Activated CD4-positive, alpha-beta T cell treated with anti-CD3 and anti-CD28 coated beads for 1 hour (primary cell): ENCODE measurements at regions not wholly inside any gene's neighbourhood (a gene's known extent, or its start where the extent isn't known, plus 50 kb on each side); places are given as distances from the start of the nearest gene placed in this dataset.
"Not testable (repeated sequence)": the region's sequence is repeated elsewhere in the genome, so short reads cannot be mapped to it uniquely, and the experiment has no call there.

Experiments
- DNase-seq: peaks from one replicate; pipeline ENCODE4 v3.0.0-alpha.2; 2020

- DNase-seq: no peak
Observed at GRCh38 chr5:56656846-56657726, 158.3 kb upstream of the MAP3K1 start.

GRCh38 chr5:56651893-56652292 is 163.5 kb upstream of the MAP3K1 start:
- DNase-seq: no peak

GRCh38 chr5:56650386-56650785 is 165.0 kb upstream of the MAP3K1 start:
- DNase-seq: no peak

GRCh38 chr5:56649569-56649968 is 165.8 kb upstream of the MAP3K1 start:
- DNase-seq: no peak

DNA sequence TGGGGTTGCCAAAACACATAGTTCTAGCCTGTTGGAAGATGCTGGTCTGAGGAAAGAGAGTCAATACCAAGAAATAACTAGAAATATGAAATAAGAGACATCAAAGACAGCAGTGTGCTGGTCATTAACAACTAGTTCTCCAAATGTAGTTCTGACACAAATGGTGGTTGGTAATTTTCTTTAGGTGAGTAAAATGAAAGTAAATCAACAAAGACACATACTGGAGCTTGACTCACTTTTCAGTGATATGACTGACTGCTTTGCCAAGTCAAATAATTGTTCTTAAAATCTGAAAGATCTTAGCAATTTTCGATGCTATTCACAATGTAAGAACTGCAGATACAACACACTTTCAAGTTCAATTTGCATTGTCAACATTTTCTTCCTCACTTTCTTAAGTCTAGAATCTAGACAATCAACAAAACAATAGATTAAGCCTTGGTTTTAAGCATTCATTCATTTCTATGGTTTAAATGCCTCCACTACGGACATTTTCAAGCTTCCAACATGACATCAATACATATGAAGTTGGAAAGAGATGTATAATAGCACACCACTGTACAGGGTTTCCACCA is 166.8 kb upstream of the MAP3K1 start:
- no peak for DNase-seq

DNA sequence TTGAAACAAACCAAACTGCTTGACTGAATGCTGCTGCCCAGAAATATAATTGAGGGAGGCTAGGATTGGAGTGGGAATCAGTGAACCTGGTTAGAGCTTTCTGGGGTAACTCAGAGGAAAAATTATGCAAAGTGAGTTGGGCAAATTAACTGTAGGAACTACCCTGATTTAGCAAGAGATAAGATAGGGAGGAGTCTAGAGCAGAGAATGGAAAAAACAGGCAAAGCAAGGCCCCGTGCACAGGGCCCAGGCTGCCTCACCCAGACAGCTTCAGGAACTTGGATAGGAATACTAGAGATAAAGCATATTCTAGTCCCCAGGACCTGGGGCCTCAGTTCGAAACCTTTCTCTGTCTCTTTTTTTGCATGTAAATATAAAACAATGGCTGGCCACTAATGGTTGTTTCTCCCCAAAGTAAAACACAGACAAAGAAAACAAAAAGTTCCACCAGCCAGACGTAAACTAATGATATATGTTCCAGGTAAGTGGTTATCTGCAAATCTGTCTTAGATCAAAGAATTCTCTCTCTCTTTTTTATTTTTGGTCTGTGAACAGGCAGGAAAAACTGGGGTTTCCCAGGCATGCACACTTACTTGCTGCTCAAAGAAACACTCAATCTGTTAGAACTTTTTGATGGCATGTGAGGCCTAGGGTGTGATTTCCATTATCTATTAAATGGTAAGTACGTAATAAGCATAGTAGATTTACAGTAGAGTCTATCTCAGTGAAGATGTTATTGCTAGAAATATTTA is 168.1 kb upstream of the MAP3K1 start:
- DNase-seq: no peak

- no peak for DNase-seq
Observed at GRCh38 chr5:56641635-56642260, 173.6 kb upstream of the MAP3K1 start.

- no peak for DNase-seq
Observed at GRCh38 chr5:56640763-56641406, 174.5 kb upstream of the MAP3K1 start.

DNA sequence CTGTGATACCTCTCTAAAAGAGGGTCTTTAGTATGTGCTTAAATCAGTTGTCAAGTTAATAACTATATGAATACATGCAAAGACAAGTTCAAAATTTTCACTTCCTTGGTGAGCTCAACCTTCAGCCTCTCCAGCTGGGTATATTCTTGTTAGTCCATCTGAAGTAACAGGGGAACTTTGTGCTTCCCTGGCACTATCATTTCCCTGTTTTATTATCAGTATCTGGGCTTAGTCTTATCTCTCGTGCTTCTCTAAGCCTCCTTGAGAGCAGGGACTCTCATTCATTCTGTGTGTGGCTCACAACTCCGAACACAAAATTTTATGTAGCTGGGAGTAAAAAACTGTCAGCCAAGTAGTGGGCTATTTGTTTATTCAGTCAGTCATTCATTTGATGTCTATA is 175.9 kb upstream of the MAP3K1 start:
- DNase-seq: no peak

- DNase-seq: no peak
Observed at GRCh38 chr5:56638768-56639238, 176.5 kb upstream of the MAP3K1 start.

- DNase-seq: no peak
Observed at GRCh38 chr5:56638061-56638621, 177.2 kb upstream of the MAP3K1 start.

DNA sequence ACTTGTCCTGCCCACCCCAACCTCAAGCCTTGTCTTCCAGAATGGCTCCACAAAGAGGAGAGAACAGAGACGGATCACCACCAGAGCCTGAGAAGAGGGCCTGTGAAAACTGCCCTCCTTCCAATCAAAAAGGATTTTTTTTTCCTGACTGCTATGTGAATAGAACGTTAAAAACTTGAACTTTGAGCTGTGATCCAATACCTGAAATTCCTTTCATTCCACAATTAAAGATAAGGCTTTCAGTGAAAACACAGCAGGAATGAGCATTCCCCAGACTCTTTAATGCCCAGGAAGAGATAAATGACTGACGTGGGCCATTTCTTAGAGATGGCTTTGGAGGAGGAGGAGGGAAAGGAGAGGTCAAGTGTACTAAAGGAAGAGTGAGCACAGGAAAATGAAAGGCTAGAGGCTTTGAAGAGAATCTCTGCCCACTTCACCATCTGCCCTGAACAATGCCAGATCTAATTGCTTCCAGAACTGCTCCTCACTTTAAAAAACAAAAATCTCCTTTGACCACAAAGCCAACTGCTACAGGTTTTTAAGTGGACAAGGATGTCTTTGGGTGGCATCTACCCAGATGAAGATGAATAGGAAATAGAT is 177.9 kb upstream of the MAP3K1 start:
- no peak for DNase-seq

- DNase-seq: no peak
Observed at GRCh38 chr5:56633950-56634349, 181.4 kb upstream of the MAP3K1 start.

DNA sequence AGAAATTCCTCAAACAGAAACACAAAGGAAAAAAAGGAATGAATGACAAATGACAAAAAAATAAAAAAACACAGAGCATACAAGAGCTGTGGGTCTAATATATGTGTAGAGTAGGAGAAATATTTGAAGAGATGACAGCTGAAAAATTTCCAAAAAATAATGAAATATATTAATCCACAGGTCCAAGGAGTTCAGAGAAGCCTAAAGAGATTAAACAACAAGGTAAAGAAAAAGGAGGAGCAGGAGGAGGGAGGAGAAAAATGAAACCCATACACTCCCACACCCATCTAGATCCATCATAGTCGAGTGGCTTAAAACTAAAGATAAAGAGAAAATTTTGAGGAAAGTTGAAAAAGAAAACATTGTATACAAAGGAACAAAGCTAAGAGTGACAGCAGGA is 182.4 kb upstream of the MAP3K1 start:
- DNase-seq: no peak

GRCh38 chr5:56632199-56632598 is 183.2 kb upstream of the MAP3K1 start:
- no peak for DNase-seq

DNA sequence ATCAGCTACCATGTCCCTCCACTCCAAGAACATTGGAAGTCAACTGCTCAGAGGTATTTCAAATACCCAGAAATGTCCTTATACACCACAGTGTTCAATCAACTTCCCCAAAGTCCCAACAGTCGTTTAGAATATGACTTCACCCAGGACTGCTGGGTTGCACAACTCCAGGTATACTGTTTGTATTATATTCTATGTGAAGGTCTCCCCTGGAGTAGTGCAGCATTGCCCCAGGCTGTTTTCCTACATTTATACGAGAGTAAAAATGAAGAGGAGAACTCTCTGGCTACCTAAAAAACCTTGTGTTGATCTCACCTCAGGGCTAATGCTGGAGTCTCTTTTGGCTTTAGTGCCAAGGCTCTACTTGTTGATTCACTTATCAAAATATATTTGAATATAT is 183.6 kb upstream of the MAP3K1 start:
- DNase-seq: no peak

DNA sequence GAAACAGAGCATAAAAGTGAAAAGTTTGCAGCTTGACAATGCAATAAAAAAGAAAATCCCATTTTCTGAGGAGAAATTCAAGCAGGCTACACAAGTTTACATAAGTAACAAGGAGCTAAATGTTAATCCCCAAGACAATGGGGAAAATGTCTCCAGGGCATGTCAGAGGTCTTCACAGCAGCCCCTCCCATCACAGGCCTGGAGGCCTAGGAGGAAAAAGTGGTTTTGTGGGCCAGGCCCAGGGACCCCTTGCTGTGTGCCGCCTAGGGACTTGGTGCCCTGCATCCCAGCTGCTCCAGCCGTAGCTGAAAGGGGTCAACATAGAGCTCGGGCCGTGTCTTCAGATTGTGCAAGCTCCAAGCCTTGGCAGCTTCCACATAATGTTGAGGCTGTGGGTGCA is 186.7 kb upstream of the MAP3K1 start:
- not testable (repeated sequence) for DNase-seq

GRCh38 chr5:56625541-56625940 is 189.8 kb upstream of the MAP3K1 start:
- no peak for DNase-seq

DNA sequence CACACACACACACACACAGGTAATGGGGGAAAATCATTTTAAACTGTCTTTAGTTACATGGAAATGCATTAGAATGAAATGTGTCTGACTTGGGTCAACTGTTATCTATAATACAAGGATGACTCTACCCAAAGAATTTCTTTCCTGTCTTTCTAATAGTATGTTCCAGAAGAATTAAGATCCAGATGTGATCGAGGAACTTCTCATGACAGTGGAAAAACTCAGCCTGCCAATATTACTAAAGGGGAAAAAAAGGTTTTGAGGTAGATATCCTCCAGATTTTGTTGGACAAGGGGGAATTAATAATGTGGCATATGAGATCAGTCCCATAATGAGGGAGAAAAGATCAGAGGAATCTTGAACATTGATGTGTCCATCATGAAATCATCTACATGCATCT is 190.6 kb upstream of the MAP3K1 start:
- no peak for DNase-seq

DNA sequence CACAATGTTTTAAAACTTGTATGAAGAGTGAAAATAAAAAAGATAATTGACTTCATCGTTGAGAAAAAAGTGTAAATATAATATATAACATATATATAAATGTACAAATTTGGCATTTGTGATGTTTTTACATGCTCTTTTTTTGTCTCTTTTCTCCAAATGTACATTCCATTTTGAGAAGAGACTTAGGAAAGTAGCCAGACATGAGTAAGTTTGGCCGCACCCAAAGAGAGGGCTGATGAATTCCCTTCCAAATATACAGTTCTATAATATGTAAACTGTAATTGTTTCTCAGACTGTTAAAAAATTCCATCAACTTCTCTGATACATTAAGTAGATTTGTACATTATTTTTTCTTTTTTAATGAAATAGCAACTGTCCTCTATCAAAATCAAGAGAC is 193.2 kb upstream of the MAP3K1 start:
- no peak for DNase-seq

DNA sequence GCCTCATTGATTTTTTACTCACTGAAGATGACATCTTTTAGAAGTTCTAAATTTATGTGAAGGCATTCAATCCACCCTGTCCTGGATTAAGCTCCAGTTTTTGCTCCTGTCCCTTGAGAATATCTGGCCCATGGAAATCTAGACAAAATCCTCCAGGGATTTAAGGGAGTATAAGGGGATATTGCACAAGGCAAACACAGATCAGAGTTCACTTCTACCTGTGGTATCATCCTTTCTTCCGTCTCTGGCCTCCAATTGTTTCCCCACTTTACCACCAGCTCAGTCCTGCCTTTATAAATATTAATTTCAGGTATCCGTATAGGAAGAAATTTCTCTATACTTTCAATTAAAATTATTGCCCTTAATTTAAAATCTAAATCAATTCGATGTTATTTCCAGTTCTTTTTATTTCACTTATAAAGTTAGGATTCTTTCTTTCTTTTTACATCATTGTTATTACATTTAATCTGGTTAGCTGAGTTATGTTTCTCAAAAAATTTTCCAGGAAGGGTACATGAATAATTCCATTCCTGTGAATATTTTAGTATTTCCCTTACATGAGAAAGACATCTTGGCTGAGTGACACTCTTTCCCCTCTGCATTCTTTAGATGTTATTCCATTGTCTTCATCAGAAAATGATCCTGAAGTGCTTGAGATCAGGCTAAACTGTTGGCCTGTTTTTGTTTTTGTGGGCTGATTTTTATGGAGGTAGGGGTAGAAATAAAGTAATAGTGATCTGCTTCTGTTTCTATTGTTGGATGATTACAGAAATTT is 194.3 kb upstream of the MAP3K1 start:
- no peak for DNase-seq
